ENCODE measurements at regions not wholly inside any gene's neighbourhood (a gene's known extent, or its start where the extent isn't known, plus 50 kb on each side); places are given as distances from the start of the nearest gene placed in this dataset.

- Mint-ChIP-seq H3K4me1 (ENCODE audit: low read depth, unreplicated experiment) (peaks cover 32% of the 10 kb centered on the region), H3K36me3 (ENCODE audit: low read depth, unreplicated experiment) (peaks cover 8% of the 10 kb centered on the region), H3K27ac (ENCODE audit: unreplicated experiment) (no peak overlapping the region), H3K27me3 (ENCODE audit: low read depth, unreplicated experiment) (no peaks in the 10 kb centered on the region), H3K9me3 (ENCODE audit: unreplicated experiment) (no peaks in the 10 kb centered on the region), H3K4me3 (ENCODE audit: unreplicated experiment) (no peak overlapping the region)
- DNase-seq (ENCODE audit: low read depth) (no peak), FAIRE-seq (no peak)
- peaks cover 28% of the 10 kb centered on the region for H3K4me1 ChIP-seq (ENCODE audit: insufficient read depth, low read length)
- no peak overlapping the region for H3K4me2 ChIP-seq (ENCODE audit: low read length)
- no peak overlapping the region for H3K4me3 ChIP-seq (ENCODE audit: insufficient read depth, low read depth, low read length)
- H3K27ac ChIP-seq (ENCODE audit: low read depth, low read length), result no peak overlapping the region
- no peak for TF ChIP-seq EZH2 (IDR thresholded peaks at IDR 0.05; ENCODE audit: insufficient read depth, low read length)
- TF ChIP-seq CTCF (IDR thresholded peaks at IDR 0.05; ENCODE audit: insufficient read depth, low read depth, low read length), result no peak
- H2AFZ ChIP-seq (ENCODE audit: low read depth, low read length), result no peak overlapping the region
- H3K27me3 ChIP-seq (ENCODE audit: insufficient read depth, low read length), result no peaks in the 10 kb centered on the region
- H4K20me1 ChIP-seq (ENCODE audit: insufficient read depth, low read length), result no peaks in the 10 kb centered on the region
- peaks cover 8% of the 10 kb centered on the region for H3K79me2 ChIP-seq (ENCODE audit: insufficient read depth, low read length)
- no peaks in the 10 kb centered on the region for H3K9me3 ChIP-seq (ENCODE audit: insufficient read depth, low read depth, low read length)
- H3K36me3 ChIP-seq (ENCODE audit: insufficient read depth, low read length), result no peaks in the 10 kb centered on the region
- H3K9ac ChIP-seq (ENCODE audit: low read length), result no peak overlapping the region
These were observed 66.7 kb downstream of the MARCHF4 start for GRCh38 chr2:216305574-216305973.

GRCh38 chr2:216302981-216303676 lies 69.2 kb downstream of the MARCHF4 start:
- Histone ChIP-seq H3K4me2 (ENCODE audit: low read length) (peak overlapping the region; percentile 5), H3K79me2 (ENCODE audit: insufficient read depth, low read length) (peaks cover 8% of the 10 kb centered on the region), H3K9ac (ENCODE audit: low read length) (peak overlapping the region; percentile 9), H3K4me1 (ENCODE audit: insufficient read depth, low read length) (peaks cover 36% of the 10 kb centered on the region), H4K20me1 (ENCODE audit: insufficient read depth, low read length) (no peaks in the 10 kb centered on the region), H3K4me3 (ENCODE audit: insufficient read depth, low read depth, low read length) (no peak overlapping the region), H3K27me3 (ENCODE audit: insufficient read depth, low read length) (no peaks in the 10 kb centered on the region), H3K36me3 (ENCODE audit: insufficient read depth, low read length) (no peaks in the 10 kb centered on the region), H3K27ac (ENCODE audit: low read depth, low read length) (peak overlapping the region; percentile 78), H2AFZ (ENCODE audit: low read depth, low read length) (no peak overlapping the region), H3K9me3 (ENCODE audit: insufficient read depth, low read depth, low read length) (no peaks in the 10 kb centered on the region)
- H3K27ac Mint-ChIP-seq (ENCODE audit: unreplicated experiment), result peak overlapping the region; percentile 68
- TF ChIP-seq EZH2 (IDR thresholded peaks at IDR 0.05; ENCODE audit: insufficient read depth, low read length) (no peak), CTCF (IDR thresholded peaks at IDR 0.05; ENCODE audit: insufficient read depth, low read depth, low read length) (no peak)
- no peaks in the 10 kb centered on the region for H3K27me3 Mint-ChIP-seq (ENCODE audit: low read depth, unreplicated experiment)
- H3K9me3 Mint-ChIP-seq (ENCODE audit: unreplicated experiment), result no peaks in the 10 kb centered on the region
- H3K4me3 Mint-ChIP-seq (ENCODE audit: unreplicated experiment), result no peak overlapping the region
- FAIRE-seq (peak; percentile 80), DNase-seq (ENCODE audit: low read depth) (peak; percentile 93)
- peaks cover 3% of the 10 kb centered on the region for H3K36me3 Mint-ChIP-seq (ENCODE audit: low read depth, unreplicated experiment)
- H3K4me1 Mint-ChIP-seq (ENCODE audit: low read depth, unreplicated experiment), result peaks cover 42% of the 10 kb centered on the region

GRCh38 chr2:216300906-216301305 lies 71.4 kb downstream of the MARCHF4 start:
- Histone ChIP-seq H3K4me2 (ENCODE audit: low read length) (no peak overlapping the region), H3K27ac (ENCODE audit: low read depth, low read length) (no peak overlapping the region), H3K79me2 (ENCODE audit: insufficient read depth, low read length) (peaks cover 8% of the 10 kb centered on the region), H3K4me1 (ENCODE audit: insufficient read depth, low read length) (peaks cover 28% of the 10 kb centered on the region), H3K9ac (ENCODE audit: low read length) (no peak overlapping the region), H3K36me3 (ENCODE audit: insufficient read depth, low read length) (no peaks in the 10 kb centered on the region), H3K9me3 (ENCODE audit: insufficient read depth, low read depth, low read length) (no peaks in the 10 kb centered on the region), H2AFZ (ENCODE audit: low read depth, low read length) (no peak overlapping the region), H3K4me3 (ENCODE audit: insufficient read depth, low read depth, low read length) (no peak overlapping the region), H4K20me1 (ENCODE audit: insufficient read depth, low read length) (no peaks in the 10 kb centered on the region), H3K27me3 (ENCODE audit: insufficient read depth, low read length) (no peaks in the 10 kb centered on the region)
- Mint-ChIP-seq H3K4me1 (ENCODE audit: low read depth, unreplicated experiment) (peaks cover 44% of the 10 kb centered on the region), H3K27ac (ENCODE audit: unreplicated experiment) (no peak overlapping the region), H3K27me3 (ENCODE audit: low read depth, unreplicated experiment) (no peaks in the 10 kb centered on the region), H3K36me3 (ENCODE audit: low read depth, unreplicated experiment) (peaks cover 3% of the 10 kb centered on the region), H3K9me3 (ENCODE audit: unreplicated experiment) (no peaks in the 10 kb centered on the region), H3K4me3 (ENCODE audit: unreplicated experiment) (no peak overlapping the region)
- FAIRE-seq (no peak), DNase-seq (ENCODE audit: low read depth) (no peak)
- no peak for TF ChIP-seq CTCF (IDR thresholded peaks at IDR 0.05; ENCODE audit: insufficient read depth, low read depth, low read length)
- no peak for TF ChIP-seq EZH2 (IDR thresholded peaks at IDR 0.05; ENCODE audit: insufficient read depth, low read length)
